K562 (cell line): ENCODE measurements at regions not wholly inside any gene's neighbourhood (a gene's known extent, or its start where the extent isn't known, plus 50 kb on each side); places are given as distances from the start of the nearest gene placed in this dataset.

Source experiments
- BRCA1 ChIP-seq, 2 experiments: fragments of 450-650 bp in 1 of 2; sonication (generic) in 1 of 2; formaldehyde crosslinking in 1 of 2; IDR thresholded peaks; 2 replicates each; pipeline versions ENCODE4 v1.5.0 to v1.6.1; 2017 to 2020; ENCODE audit warnings: mild to moderate bottlenecking in 1 of 2, missing genetic modification reagents in 1 of 2
- ESRRA ChIP-seq: fragments of 450-650 bp; IDR thresholded peaks from 2 replicates; pipeline ENCODE4 v1.6.1; 2014; ENCODE audit warnings: low read depth, mild to moderate bottlenecking, moderate library complexity, borderline replicate concordance
- KDM4B ChIP-seq, 2 experiments: fragments of 450-650 bp in 1 of 2; sonication (generic) in 1 of 2; IDR thresholded peaks; 2 replicates each; pipeline ENCODE4 v1.6.1; 2016 to 2017; ENCODE audit warnings: borderline replicate concordance in 2 of 2, antibody characterized with exemption in 1 of 2, low read depth in 1 of 2, mild to moderate bottlenecking in 1 of 2
- LEF1 ChIP-seq: fragments of 450-650 bp; IDR thresholded peaks from 2 replicates; pipeline ENCODE4 v1.6.1; 2016; ENCODE audit warnings: mild to moderate bottlenecking
- NR1H2 ChIP-seq: sonication (generic); formaldehyde crosslinking; IDR thresholded peaks from 2 replicates; pipeline ENCODE4 v1.4.0; 2020; ENCODE audit warnings: mild to moderate bottlenecking, missing genetic modification reagents
- RAD21 ChIP-seq, 2 experiments: fragments of 250-450 bp in 1 of 2; fragments of 450-650 bp in 1 of 2; sonication (Bioruptor Pico) in 1 of 2; formaldehyde crosslinking in 1 of 2; IDR thresholded peaks in 1 of 2; conservative IDR thresholded peaks in 1 of 2; 2 replicates each; pipeline versions ENCODE4 v1.4.0 to v1.8.0; 2020 to 2022; ENCODE audit warnings: mild to moderate bottlenecking in 2 of 2, moderate library complexity in 1 of 2
- TAF1 ChIP-seq: IDR thresholded peaks from 2 replicates; pipeline ENCODE4 v1.6.1; 2011; ENCODE audit warnings: mild to moderate bottlenecking, low read length, moderate library complexity; ENCODE audit not compliant: insufficient read depth, control insufficient read depth, severe bottlenecking; ENCODE audit errors: extremely low read depth
- ZNF274 ChIP-seq: IDR thresholded peaks from 2 replicates; pipeline ENCODE4 v1.6.1; 2011; ENCODE audit warnings: low read depth, mild to moderate bottlenecking, low read length, moderate library complexity, borderline replicate concordance
- ZNF699 ChIP-seq: fragments of 250-450 bp; sonication (Bioruptor Pico); IDR thresholded peaks from 2 replicates; pipeline ENCODE4 v1.8.0; 2021; ENCODE audit warnings: mild to moderate bottlenecking, moderate library complexity; ENCODE audit not compliant: insufficient replicate concordance
- TF ChIP-seq, protein P1 (sequence below): sonication (generic); formaldehyde crosslinking; IDR thresholded peaks from 2 replicates; pipeline ENCODE4 v1.8.0; 2022; ENCODE audit warnings: mild to moderate bottlenecking, missing genetic modification reagents
- TF ChIP-seq, protein P2 (sequence below), 2 experiments: fragments of 450-650 bp in 1 of 2; sonication (generic) in 1 of 2; formaldehyde crosslinking in 1 of 2; IDR thresholded peaks; 2 replicates each; pipeline versions ENCODE4 v1.7.1 to v1.9.0; 2016 to 2022; ENCODE audit warnings: inconsistent platforms in 1 of 2, mild to moderate bottlenecking in 1 of 2, missing genetic modification reagents in 1 of 2
- TF ChIP-seq, protein P3 (sequence below), 3 experiments: IDR thresholded peaks in 2 of 3; conservative IDR thresholded peaks in 1 of 3; 2 replicates each; pipeline ENCODE4 v1.5.1; 2011 to 2012; ENCODE audit warnings: low read length in 3 of 3, mild to moderate bottlenecking in 3 of 3, control low read depth in 2 of 3, improper control_type of control experiment in 1 of 3, inconsistent platforms in 1 of 3, low read depth in 1 of 3, mixed read lengths in 1 of 3, moderate library complexity in 1 of 3; ENCODE audit not compliant: insufficient read depth in 2 of 3

DNA sequence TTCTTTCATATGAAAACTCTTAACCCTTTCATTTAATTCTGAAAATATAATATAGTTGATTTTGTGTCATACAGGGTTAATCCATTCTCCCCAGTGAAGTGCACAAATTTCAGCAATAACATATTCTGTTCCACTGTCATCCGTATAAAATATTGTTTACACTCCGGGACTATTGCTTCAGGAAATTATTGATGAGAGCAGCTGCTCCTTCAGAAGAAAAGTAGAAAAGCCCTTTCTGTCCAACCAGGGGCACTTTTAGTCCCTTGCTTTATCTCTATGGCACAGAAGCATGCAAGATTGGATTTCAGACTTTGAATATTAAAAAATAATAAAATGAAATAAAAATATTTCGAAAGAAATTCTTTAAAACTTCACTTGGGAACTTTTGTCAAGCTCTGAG is 535.7 kb upstream of the SLC39A10 start:
- no peak for TF ChIP-seq TAF1
- TF ChIP-seq, protein P1, sequence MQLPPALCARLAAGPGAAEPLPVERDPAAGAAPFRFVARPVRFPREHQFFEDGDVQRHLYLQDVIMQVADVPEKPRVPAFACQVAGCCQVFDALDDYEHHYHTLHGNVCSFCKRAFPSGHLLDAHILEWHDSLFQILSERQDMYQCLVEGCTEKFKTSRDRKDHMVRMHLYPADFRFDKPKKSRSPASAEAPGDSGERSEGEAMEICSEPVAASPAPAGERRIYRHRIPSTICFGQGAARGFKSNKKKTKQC (CRISPR knock-in tag) = no peak
- TF ChIP-seq NR1H2 = no peak
- TF ChIP-seq RAD21 (CRISPR knock-in tag; conservative IDR thresholded peaks at IDR 0.05 in 1 of 2, IDR thresholded peaks at IDR 0.05 in 1 of 2) = no peak
- no peak for TF ChIP-seq ESRRA
- TF ChIP-seq, protein P2, sequence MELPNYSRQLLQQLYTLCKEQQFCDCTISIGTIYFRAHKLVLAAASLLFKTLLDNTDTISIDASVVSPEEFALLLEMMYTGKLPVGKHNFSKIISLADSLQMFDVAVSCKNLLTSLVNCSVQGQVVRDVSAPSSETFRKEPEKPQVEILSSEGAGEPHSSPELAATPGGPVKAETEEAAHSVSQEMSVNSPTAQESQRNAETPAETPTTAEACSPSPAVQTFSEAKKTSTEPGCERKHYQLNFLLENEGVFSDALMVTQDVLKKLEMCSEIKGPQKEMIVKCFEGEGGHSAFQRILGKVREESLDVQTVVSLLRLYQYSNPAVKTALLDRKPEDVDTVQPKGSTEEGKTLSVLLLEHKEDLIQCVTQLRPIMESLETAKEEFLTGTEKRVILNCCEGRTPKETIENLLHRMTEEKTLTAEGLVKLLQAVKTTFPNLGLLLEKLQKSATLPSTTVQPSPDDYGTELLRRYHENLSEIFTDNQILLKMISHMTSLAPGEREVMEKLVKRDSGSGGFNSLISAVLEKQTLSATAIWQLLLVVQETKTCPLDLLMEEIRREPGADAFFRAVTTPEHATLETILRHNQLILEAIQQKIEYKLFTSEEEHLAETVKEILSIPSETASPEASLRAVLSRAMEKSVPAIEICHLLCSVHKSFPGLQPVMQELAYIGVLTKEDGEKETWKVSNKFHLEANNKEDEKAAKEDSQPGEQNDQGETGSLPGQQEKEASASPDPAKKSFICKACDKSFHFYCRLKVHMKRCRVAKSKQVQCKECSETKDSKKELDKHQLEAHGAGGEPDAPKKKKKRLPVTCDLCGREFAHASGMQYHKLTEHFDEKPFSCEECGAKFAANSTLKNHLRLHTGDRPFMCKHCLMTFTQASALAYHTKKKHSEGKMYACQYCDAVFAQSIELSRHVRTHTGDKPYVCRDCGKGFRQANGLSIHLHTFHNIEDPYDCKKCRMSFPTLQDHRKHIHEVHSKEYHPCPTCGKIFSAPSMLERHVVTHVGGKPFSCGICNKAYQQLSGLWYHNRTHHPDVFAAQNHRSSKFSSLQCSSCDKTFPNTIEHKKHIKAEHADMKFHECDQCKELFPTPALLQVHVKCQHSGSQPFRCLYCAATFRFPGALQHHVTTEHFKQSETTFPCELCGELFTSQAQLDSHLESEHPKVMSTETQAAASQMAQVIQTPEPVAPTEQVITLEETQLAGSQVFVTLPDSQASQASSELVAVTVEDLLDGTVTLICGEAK (IDR thresholded peaks at IDR 0.05) = no peak
- TF ChIP-seq, protein P2 (CRISPR knock-in tag; IDR thresholded peaks at IDR 0.05) = no peak
- TF ChIP-seq, protein P3, sequence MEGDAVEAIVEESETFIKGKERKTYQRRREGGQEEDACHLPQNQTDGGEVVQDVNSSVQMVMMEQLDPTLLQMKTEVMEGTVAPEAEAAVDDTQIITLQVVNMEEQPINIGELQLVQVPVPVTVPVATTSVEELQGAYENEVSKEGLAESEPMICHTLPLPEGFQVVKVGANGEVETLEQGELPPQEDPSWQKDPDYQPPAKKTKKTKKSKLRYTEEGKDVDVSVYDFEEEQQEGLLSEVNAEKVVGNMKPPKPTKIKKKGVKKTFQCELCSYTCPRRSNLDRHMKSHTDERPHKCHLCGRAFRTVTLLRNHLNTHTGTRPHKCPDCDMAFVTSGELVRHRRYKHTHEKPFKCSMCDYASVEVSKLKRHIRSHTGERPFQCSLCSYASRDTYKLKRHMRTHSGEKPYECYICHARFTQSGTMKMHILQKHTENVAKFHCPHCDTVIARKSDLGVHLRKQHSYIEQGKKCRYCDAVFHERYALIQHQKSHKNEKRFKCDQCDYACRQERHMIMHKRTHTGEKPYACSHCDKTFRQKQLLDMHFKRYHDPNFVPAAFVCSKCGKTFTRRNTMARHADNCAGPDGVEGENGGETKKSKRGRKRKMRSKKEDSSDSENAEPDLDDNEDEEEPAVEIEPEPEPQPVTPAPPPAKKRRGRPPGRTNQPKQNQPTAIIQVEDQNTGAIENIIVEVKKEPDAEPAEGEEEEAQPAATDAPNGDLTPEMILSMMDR (IDR thresholded peaks at IDR 0.05 in 2 of 3, conservative IDR thresholded peaks at IDR 0.05 in 1 of 3; ENCODE audit: insufficient read depth in 2 of 3, low read depth in 1 of 3, low read length in 3 of 3) = no peak
- no peak for TF ChIP-seq ZNF274
- no peak for TF ChIP-seq KDM4B (IDR thresholded peaks at IDR 0.05; ENCODE audit: borderline replicate concordance in 2 of 2, low read depth in 1 of 2)
- no peak for TF ChIP-seq LEF1
- no peak for TF ChIP-seq ZNF699 (CRISPR knock-in tag)
- no peak for TF ChIP-seq BRCA1 (IDR thresholded peaks at IDR 0.05)
- TF ChIP-seq BRCA1 (CRISPR knock-in tag; IDR thresholded peaks at IDR 0.05) = no peak
